HepG2 (cell line): ENCODE measurements at regions not wholly inside any gene's neighbourhood (a gene's known extent, or its start where the extent isn't known, plus 50 kb on each side); places are given as distances from the start of the nearest gene placed in this dataset.

ENCODE experiments used
- ATAC-seq: fragments of 200-7000 bp; cut with Tn5 transposase; 3 replicates; pipeline ENCODE4 v1.9.1; 2020; ENCODE audit warnings: mild to moderate bottlenecking, moderate library complexity
- BruUV-seq: library from RNA; stranded (reverse); fragments of 400-500 nt; replicated peaks from 2 replicates; lab custom pipeline; 2021; lab: Mats Ljungman, UMichigan
- CTCF ChIA-PET: fragments of 300-600 bp; formaldehyde crosslinking; extraction: SDS; loops from one replicate; lab custom pipeline; 2021; ENCODE audit warnings: low total read pairs, inconsistent platforms, low intra/inter-chr PET ratio; lab: Yijun Ruan, JAX
- POLR2A ChIA-PET: fragments of 350-600 bp; sonication (Branson Sonifier 250); formaldehyde crosslinking; loops from one replicate; lab custom pipeline; 2020; ENCODE audit warnings: antibody characterized with exemption, inconsistent platforms; lab: Yijun Ruan, JAX
- DNase-seq: peaks from one replicate; pipeline ENCODE4 v3.0.0-alpha.2; 2015; ENCODE audit warnings: low spot score
- FAIRE-seq: peaks from 3 replicates; lab custom pipeline; 2011; peaks lifted over from hg19 to GRCh38; lab: Jason Lieb, UNC
- H2AFZ ChIP-seq: one replicate; pipeline ENCODE4 v1.6.1; 2011; ENCODE audit warnings: low read length, inconsistent platforms
- H3K27ac ChIP-seq: fragments of 300-600 bp; 3 replicates; pipeline ENCODE4 v1.8.0; 2011; ENCODE audit warnings: mixed run types, mild to moderate bottlenecking, mixed read lengths, low read length, inconsistent platforms; ENCODE audit not compliant: insufficient read depth; ENCODE audit errors: extremely low read length
- H3K27me3 ChIP-seq, 2 experiments: fragments of 200-600 bp in 1 of 2; 2 replicates in 1 of 2; 3 replicates in 1 of 2; pipeline versions ENCODE4 v1.6.0 to v1.8.0; 2011; ENCODE audit warnings: low read length in 2 of 2, mild to moderate bottlenecking in 2 of 2, moderate library complexity in 2 of 2, inconsistent platforms in 1 of 2; ENCODE audit not compliant: insufficient read depth in 2 of 2, control insufficient read depth in 1 of 2
- H3K36me3 ChIP-seq, 2 experiments: fragments of 200-600 bp in 1 of 2; replicated peaks in 1 of 2; 2 replicates in 1 of 2; 3 replicates in 1 of 2; pipeline versions ENCODE4 v1.5.1 to v1.8.0; 2011; ENCODE audit warnings: low read length in 2 of 2, inconsistent platforms in 1 of 2; ENCODE audit not compliant: insufficient read depth in 2 of 2, control insufficient read depth in 1 of 2
- H3K4me1 ChIP-seq: 2 replicates; pipeline ENCODE4 v1.5.1; 2012; ENCODE audit warnings: low read length, inconsistent platforms; ENCODE audit not compliant: insufficient read depth
- H3K4me2 ChIP-seq: 2 replicates; pipeline ENCODE4 v1.6.0; 2011; ENCODE audit warnings: low read depth, low read length, inconsistent platforms
- H3K4me3 ChIP-seq, 3 experiments: fragments of 200-600 bp in 1 of 3; sonication (generic), shearing (Covaris generic) in 1 of 3; replicated peaks in 1 of 3; 2 replicates each; pipeline ENCODE4 v1.5.1; 2011 to 2016; ENCODE audit warnings: low read length in 3 of 3, inconsistent platforms in 2 of 3, low read depth in 2 of 3, mild to moderate bottlenecking in 2 of 3, control low read depth in 1 of 3, mixed read lengths in 1 of 3; ENCODE audit not compliant: insufficient read depth in 1 of 3
- H3K79me2 ChIP-seq: one replicate; pipeline ENCODE4 v1.6.1; 2011; ENCODE audit warnings: low read length, inconsistent platforms; ENCODE audit not compliant: insufficient read depth
- H3K9ac ChIP-seq: 2 replicates; pipeline ENCODE4 v1.6.0; 2011; ENCODE audit warnings: mild to moderate bottlenecking, low read depth, low read length, inconsistent platforms; ENCODE audit not compliant: insufficient read depth
- H3K9me3 ChIP-seq: 2 replicates; pipeline ENCODE4 v1.5.1; 2012; ENCODE audit warnings: mild to moderate bottlenecking, low read length
- H4K20me1 ChIP-seq: 2 replicates; pipeline ENCODE4 v1.6.0; 2011; ENCODE audit warnings: inconsistent platforms, mild to moderate bottlenecking, low read length, moderate library complexity; ENCODE audit not compliant: insufficient read depth
- CREB1 ChIP-seq, 2 experiments: fragments of 450-650 bp in 1 of 2; IDR thresholded peaks; 2 replicates each; pipeline ENCODE4 v1.6.1; 2016 to 2017; ENCODE audit warnings: control low read depth in 1 of 2, mild to moderate bottlenecking in 1 of 2, missing compliant biosample characterization in 1 of 2, missing genetic modification characterization in 1 of 2
- MAFF ChIP-seq: IDR thresholded peaks from 2 replicates; pipeline ENCODE4 v1.6.1; 2011; ENCODE audit warnings: low read depth, low read length, improper control_type of control experiment
- MAFK ChIP-seq, 2 experiments: IDR thresholded peaks in 1 of 2; conservative IDR thresholded peaks in 1 of 2; 2 replicates each; pipeline ENCODE4 v1.6.1; 2011; ENCODE audit warnings: improper control_type of control experiment in 2 of 2, low read length in 2 of 2
- NFE2L2 ChIP-seq: fragments of 150-350 bp; IDR thresholded peaks from 2 replicates; pipeline ENCODE4 v1.6.1; 2014; ENCODE audit warnings: low read length
- ZNF570 ChIP-seq: sonication (generic); formaldehyde crosslinking; IDR thresholded peaks from 2 replicates; pipeline ENCODE4 v1.4.0; 2020; ENCODE audit warnings: mild to moderate bottlenecking, missing genetic modification reagents, borderline replicate concordance
- WGBS: methylation state at CpG from one replicate; pipeline ENCODE4 v1.1.6; 2017; ENCODE audit warnings: low lambda C conversion rate; 5-methylcytosine and 5-hydroxymethylcytosine counted together
- in situ Hi-C: cut with HindIII; loops from 2 replicates; pipeline ENCODE4 v1.10.0; 2017; ENCODE audit warnings: low pct_unique_long_range_greater_than_20kb; ENCODE audit not compliant: extremely low pct_ligation_motif_present
- intact Hi-C: fragments of 100-400 bp; cut with micrococcal nuclease; formaldehyde crosslinking; loops from one replicate; pipeline ENCODE4 v1.10.0; 2022; ENCODE audit not compliant: unreplicated experiment
- TF ChIP-seq, protein P1 (sequence below), 2 experiments: sonication (generic) in 1 of 2; formaldehyde crosslinking in 1 of 2; IDR thresholded peaks; 2 replicates each; pipeline versions ENCODE4 v1.6.1 to v1.9.0; 2014 to 2022; ENCODE audit warnings: antibody characterized with exemption in 1 of 2, borderline replicate concordance in 1 of 2, inconsistent platforms in 1 of 2, low read depth in 1 of 2, missing genetic modification reagents in 1 of 2

DNA sequence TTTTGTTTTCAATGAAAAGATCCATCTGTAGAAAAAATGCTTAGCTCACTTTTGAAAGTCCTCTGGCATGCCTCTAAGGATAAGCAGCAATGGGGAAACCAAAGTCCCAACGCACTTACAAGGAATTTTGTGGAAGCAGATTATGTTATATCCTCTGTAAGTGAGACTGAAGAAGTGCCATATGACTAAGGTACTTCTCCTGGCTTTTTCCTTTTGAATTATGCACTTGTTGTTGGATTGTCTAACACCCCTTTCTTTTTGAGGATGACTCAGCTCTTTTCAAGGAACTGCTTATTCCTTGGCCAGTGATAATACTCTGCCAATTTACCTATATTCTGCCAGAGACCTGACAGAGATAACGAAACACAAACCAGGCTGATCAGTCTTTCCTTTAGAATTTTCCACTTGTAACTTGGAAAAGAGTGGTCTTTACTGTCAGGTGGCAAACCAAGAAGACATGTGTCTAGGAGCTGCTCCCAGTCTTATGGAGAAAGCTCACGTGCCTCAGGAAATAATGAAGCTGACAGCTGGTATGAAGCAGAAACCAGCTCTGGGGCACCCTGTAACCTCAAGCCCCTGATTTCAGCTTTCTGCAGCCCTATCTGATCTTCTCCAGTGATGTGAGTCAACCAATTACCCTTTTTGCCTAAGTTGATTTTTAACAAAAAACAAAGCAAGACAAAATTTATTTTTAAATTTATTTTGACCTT lies 290.8 kb upstream of the FBXL7 start:
- WGBS = 2% methylated on average over 3 of the region's 3 CpGs
- DNase-seq (no peak), ATAC-seq (no peak), FAIRE-seq (no peak)
- Histone ChIP-seq H3K36me3 (no peaks in the 10 kb centered on the region), H2AFZ (no peak overlapping the region), H4K20me1 (no peaks in the 10 kb centered on the region), H3K9ac (no peak overlapping the region), H3K9me3 (no peaks in the 10 kb centered on the region), H3K79me2 (no peaks in the 10 kb centered on the region), H3K27me3 (no peaks in the 10 kb centered on the region), H3K27ac (no peak overlapping the region), H3K4me1 (no peaks in the 10 kb centered on the region), H3K4me3 (no peak overlapping the region), H3K4me2 (no peak overlapping the region)
- no TSS peak for BruUV-seq
- POLR2A ChIA-PET = no interaction called here
- intact Hi-C loops (no loop called here), in situ Hi-C loops (no loop called here)
- peak; percentile 60 to 70 for TF ChIP-seq MAFK (conservative IDR thresholded peaks at IDR 0.05 in 1 of 2, IDR thresholded peaks at IDR 0.05 in 1 of 2; ENCODE audit: low read length in 2 of 2)
- TF ChIP-seq ZNF570 (CRISPR knock-in tag) = no peak
- peak; percentile 44; the same call in 1 of the 2 replicates for TF ChIP-seq MAFF
- no peak for TF ChIP-seq CREB1 (IDR thresholded peaks at IDR 0.05)
- no peak for TF ChIP-seq CREB1 (CRISPR knock-in tag; IDR thresholded peaks at IDR 0.05)
- TF ChIP-seq, protein P1, sequence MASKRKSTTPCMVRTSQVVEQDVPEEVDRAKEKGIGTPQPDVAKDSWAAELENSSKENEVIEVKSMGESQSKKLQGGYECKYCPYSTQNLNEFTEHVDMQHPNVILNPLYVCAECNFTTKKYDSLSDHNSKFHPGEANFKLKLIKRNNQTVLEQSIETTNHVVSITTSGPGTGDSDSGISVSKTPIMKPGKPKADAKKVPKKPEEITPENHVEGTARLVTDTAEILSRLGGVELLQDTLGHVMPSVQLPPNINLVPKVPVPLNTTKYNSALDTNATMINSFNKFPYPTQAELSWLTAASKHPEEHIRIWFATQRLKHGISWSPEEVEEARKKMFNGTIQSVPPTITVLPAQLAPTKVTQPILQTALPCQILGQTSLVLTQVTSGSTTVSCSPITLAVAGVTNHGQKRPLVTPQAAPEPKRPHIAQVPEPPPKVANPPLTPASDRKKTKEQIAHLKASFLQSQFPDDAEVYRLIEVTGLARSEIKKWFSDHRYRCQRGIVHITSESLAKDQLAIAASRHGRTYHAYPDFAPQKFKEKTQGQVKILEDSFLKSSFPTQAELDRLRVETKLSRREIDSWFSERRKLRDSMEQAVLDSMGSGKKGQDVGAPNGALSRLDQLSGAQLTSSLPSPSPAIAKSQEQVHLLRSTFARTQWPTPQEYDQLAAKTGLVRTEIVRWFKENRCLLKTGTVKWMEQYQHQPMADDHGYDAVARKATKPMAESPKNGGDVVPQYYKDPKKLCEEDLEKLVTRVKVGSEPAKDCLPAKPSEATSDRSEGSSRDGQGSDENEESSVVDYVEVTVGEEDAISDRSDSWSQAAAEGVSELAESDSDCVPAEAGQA (IDR thresholded peaks at IDR 0.05; ENCODE audit: low read depth) = no peak
- TF ChIP-seq, protein P1 (CRISPR knock-in tag; IDR thresholded peaks at IDR 0.05; ENCODE audit: borderline replicate concordance) = no peak
- TF ChIP-seq NFE2L2 = peak; percentile 85
- CTCF ChIA-PET = no interaction called here
